ENCODE measurements at regions not wholly inside any gene's neighbourhood (a gene's known extent, or its start where the extent isn't known, plus 50 kb on each side); places are given as distances from the start of the nearest gene placed in this dataset.
"Not testable (repeated sequence)": the region's sequence is repeated elsewhere in the genome, so short reads cannot be mapped to it uniquely, and the experiment has no call there.

GRCh38 chr16:9633844-9634243 lies 542.4 kb downstream of the HAPSTR1 start:
- Histone ChIP-seq H3K27me3 (ENCODE audit: low read length) (no peaks in the 10 kb centered on the region), H3F3A (ENCODE audit: insufficient read depth) (no peaks in the 10 kb centered on the region), H4K20me1 (ENCODE audit: low read depth, low read length) (no peaks in the 10 kb centered on the region), H3K4me2 (ENCODE audit: low read depth, low read length, poor library complexity, severe bottlenecking) (no peak overlapping the region), H3K9me2 (replicated peaks; ENCODE audit: insufficient read depth, low read length) (no peaks in the 10 kb centered on the region), H3K4me3 (ENCODE audit: insufficient read depth, low read length, poor library complexity, severe bottlenecking) (no peak overlapping the region), H3K36me3 (ENCODE audit: low read length) (no peaks in the 10 kb centered on the region), H3K9me3 (ENCODE audit: insufficient read depth, low read length) (no peaks in the 10 kb centered on the region), H3K79me2 (ENCODE audit: insufficient read depth, low read length) (no peaks in the 10 kb centered on the region), H3K27ac (ENCODE audit: low read depth, low read length) (no peak overlapping the region), H3K9ac (ENCODE audit: low read length) (no peak overlapping the region), H2AFZ (ENCODE audit: low read depth, low read length, severe bottlenecking) (no peak overlapping the region)
- TF ChIP-seq EZH2phosphoT487 (conservative IDR thresholded peaks at IDR 0.05; ENCODE audit: low read length) (no peak), CTCF (IDR thresholded peaks at IDR 0.05; ENCODE audit: insufficient read depth, low read length, poor library complexity, severe bottlenecking) (no peak)

- not testable (repeated sequence) for H3K9ac ChIP-seq (ENCODE audit: low read length); H2AFZ ChIP-seq (ENCODE audit: low read depth, low read length, severe bottlenecking); H3K4me3 ChIP-seq (ENCODE audit: insufficient read depth, low read length, poor library complexity, severe bottlenecking); H3K4me2 ChIP-seq (ENCODE audit: low read depth, low read length, poor library complexity, severe bottlenecking); H3K79me2 ChIP-seq (ENCODE audit: insufficient read depth, low read length); H3K27ac ChIP-seq (ENCODE audit: low read depth, low read length); H4K20me1 ChIP-seq (ENCODE audit: low read depth, low read length); H3K36me3 ChIP-seq (ENCODE audit: low read length); H3K9me3 ChIP-seq (ENCODE audit: insufficient read depth, low read length); H3F3A ChIP-seq (ENCODE audit: insufficient read depth); H3K9me2 ChIP-seq (replicated peaks; ENCODE audit: insufficient read depth, low read length); H3K27me3 ChIP-seq (ENCODE audit: low read length)
Measured at GRCh38 chr16:9635150-9635720, 543.8 kb downstream of the HAPSTR1 start.

GRCh38 chr16:9644258-9644657 lies 538.0 kb downstream of the GRIN2A start:
- Histone ChIP-seq H3K4me3 (ENCODE audit: insufficient read depth, low read length, poor library complexity, severe bottlenecking) (no peak overlapping the region), H3K9ac (ENCODE audit: low read length) (no peak overlapping the region), H3K4me2 (ENCODE audit: low read depth, low read length, poor library complexity, severe bottlenecking) (no peak overlapping the region), H3F3A (ENCODE audit: insufficient read depth) (no peaks in the 10 kb centered on the region), H3K36me3 (ENCODE audit: low read length) (no peaks in the 10 kb centered on the region), H4K20me1 (ENCODE audit: low read depth, low read length) (no peaks in the 10 kb centered on the region), H3K9me2 (replicated peaks; ENCODE audit: insufficient read depth, low read length) (no peaks in the 10 kb centered on the region), H3K79me2 (ENCODE audit: insufficient read depth, low read length) (no peaks in the 10 kb centered on the region), H3K27me3 (ENCODE audit: low read length) (no peaks in the 10 kb centered on the region), H2AFZ (ENCODE audit: low read depth, low read length, severe bottlenecking) (no peak overlapping the region), H3K27ac (ENCODE audit: low read depth, low read length) (no peak overlapping the region), H3K9me3 (ENCODE audit: insufficient read depth, low read length) (no peaks in the 10 kb centered on the region)
- TF ChIP-seq CTCF (IDR thresholded peaks at IDR 0.05; ENCODE audit: insufficient read depth, low read length, poor library complexity, severe bottlenecking): no peak
- TF ChIP-seq EZH2phosphoT487 (conservative IDR thresholded peaks at IDR 0.05; ENCODE audit: low read length): no peak

- no peak overlapping the region for H3K4me2 ChIP-seq (ENCODE audit: low read depth, low read length, poor library complexity, severe bottlenecking)
- H3K4me3 ChIP-seq (ENCODE audit: insufficient read depth, low read length, poor library complexity, severe bottlenecking): no peak overlapping the region
- no peaks in the 10 kb centered on the region for H3K27me3 ChIP-seq (ENCODE audit: low read length)
- TF ChIP-seq CTCF (IDR thresholded peaks at IDR 0.05; ENCODE audit: insufficient read depth, low read length, poor library complexity, severe bottlenecking): no peak
- TF ChIP-seq EZH2phosphoT487 (conservative IDR thresholded peaks at IDR 0.05; ENCODE audit: low read length): no peak
- no peaks in the 10 kb centered on the region for H3K79me2 ChIP-seq (ENCODE audit: insufficient read depth, low read length)
- no peaks in the 10 kb centered on the region for H3K36me3 ChIP-seq (ENCODE audit: low read length)
- H3K27ac ChIP-seq (ENCODE audit: low read depth, low read length): no peak overlapping the region
- H4K20me1 ChIP-seq (ENCODE audit: low read depth, low read length): no peaks in the 10 kb centered on the region
- no peaks in the 10 kb centered on the region for H3K9me2 ChIP-seq (replicated peaks; ENCODE audit: insufficient read depth, low read length)
- H3F3A ChIP-seq (ENCODE audit: insufficient read depth): no peaks in the 10 kb centered on the region
- H3K9me3 ChIP-seq (ENCODE audit: insufficient read depth, low read length): no peaks in the 10 kb centered on the region
- no peak overlapping the region for H3K9ac ChIP-seq (ENCODE audit: low read length)
- no peak overlapping the region for H2AFZ ChIP-seq (ENCODE audit: low read depth, low read length, severe bottlenecking)
Measured at GRCh38 chr16:9645911-9646310, 536.3 kb downstream of the GRIN2A start.
